ENCODE measurements at regions not wholly inside any gene's neighbourhood (a gene's known extent, or its start where the extent isn't known, plus 50 kb on each side); places are given as distances from the start of the nearest gene placed in this dataset.

- TF ChIP-seq RXRA (IDR thresholded peaks at IDR 0.05; ENCODE audit: borderline replicate concordance, low read depth), result no peak
- TF ChIP-seq CTCF (IDR thresholded peaks at IDR 0.05), result no peak
- TF ChIP-seq REST (IDR thresholded peaks at IDR 0.05; ENCODE audit: low read depth, low read length), result no peak
- TF ChIP-seq POLR2AphosphoS5 (IDR thresholded peaks at IDR 0.05; ENCODE audit: low read depth, low read length), result no peak
- no peak for TF ChIP-seq USF2 (IDR thresholded peaks at IDR 0.05; ENCODE audit: borderline replicate concordance, low read depth, low read length)
- no peak for TF ChIP-seq PBX3 (IDR thresholded peaks at IDR 0.05)
- no peak for TF ChIP-seq RFX5 (IDR thresholded peaks at IDR 0.05; ENCODE audit: low read length)
- no peak for TF ChIP-seq RAD21 (IDR thresholded peaks at IDR 0.05; ENCODE audit: low read length)
- TF ChIP-seq SMC3 (IDR thresholded peaks at IDR 0.05; ENCODE audit: low read depth, low read length), result no peak
- no peak for TF ChIP-seq NFIC (IDR thresholded peaks at IDR 0.05; ENCODE audit: borderline replicate concordance)
- TF ChIP-seq CHD2 (IDR thresholded peaks at IDR 0.05; ENCODE audit: low read length, partially characterized antibody), result no peak
- TF ChIP-seq NRF1 (IDR thresholded peaks at IDR 0.05; ENCODE audit: low read depth, low read length), result no peak
- TF ChIP-seq EP300 (IDR thresholded peaks at IDR 0.05; ENCODE audit: borderline replicate concordance in 1 of 2, low read depth in 1 of 2, low read length in 1 of 2), result no peak
- TF ChIP-seq TEAD4 (IDR thresholded peaks at IDR 0.05; ENCODE audit: borderline replicate concordance, insufficient read depth), result no peak
Observed at GRCh38 chr12:81991868-81992267, 232.7 kb upstream of the PPFIA2 start.
